HepG2 (cell line): ENCODE measurements at regions not wholly inside any gene's neighbourhood (a gene's known extent, or its start where the extent isn't known, plus 50 kb on each side); places are given as distances from the start of the nearest gene placed in this dataset.

ENCODE experiments used
- ATAC-seq: fragments of 200-7000 bp; cut with Tn5 transposase; 3 replicates; pipeline ENCODE4 v1.9.1; 2020; ENCODE audit warnings: mild to moderate bottlenecking, moderate library complexity
- BruUV-seq: library from RNA; stranded (reverse); fragments of 400-500 nt; replicated peaks from 2 replicates; lab custom pipeline; 2021; lab: Mats Ljungman, UMichigan
- CTCF ChIA-PET: fragments of 300-600 bp; formaldehyde crosslinking; extraction: SDS; loops from one replicate; lab custom pipeline; 2021; ENCODE audit warnings: low total read pairs, inconsistent platforms, low intra/inter-chr PET ratio; lab: Yijun Ruan, JAX
- POLR2A ChIA-PET: fragments of 350-600 bp; sonication (Branson Sonifier 250); formaldehyde crosslinking; loops from one replicate; lab custom pipeline; 2020; ENCODE audit warnings: antibody characterized with exemption, inconsistent platforms; lab: Yijun Ruan, JAX
- DNase-seq: peaks from one replicate; pipeline ENCODE4 v3.0.0-alpha.2; 2015; ENCODE audit warnings: low spot score
- FAIRE-seq: peaks from 3 replicates; lab custom pipeline; 2011; peaks lifted over from hg19 to GRCh38; lab: Jason Lieb, UNC
- H2AFZ ChIP-seq: one replicate; pipeline ENCODE4 v1.6.1; 2011; ENCODE audit warnings: low read length, inconsistent platforms
- H3K27ac ChIP-seq: fragments of 300-600 bp; 3 replicates; pipeline ENCODE4 v1.8.0; 2011; ENCODE audit warnings: mixed run types, mild to moderate bottlenecking, mixed read lengths, low read length, inconsistent platforms; ENCODE audit not compliant: insufficient read depth; ENCODE audit errors: extremely low read length
- H3K27me3 ChIP-seq, 2 experiments: fragments of 200-600 bp in 1 of 2; 2 replicates in 1 of 2; 3 replicates in 1 of 2; pipeline versions ENCODE4 v1.6.0 to v1.8.0; 2011; ENCODE audit warnings: low read length in 2 of 2, mild to moderate bottlenecking in 2 of 2, moderate library complexity in 2 of 2, inconsistent platforms in 1 of 2; ENCODE audit not compliant: insufficient read depth in 2 of 2, control insufficient read depth in 1 of 2
- H3K36me3 ChIP-seq, 2 experiments: fragments of 200-600 bp in 1 of 2; replicated peaks in 1 of 2; 2 replicates in 1 of 2; 3 replicates in 1 of 2; pipeline versions ENCODE4 v1.5.1 to v1.8.0; 2011; ENCODE audit warnings: low read length in 2 of 2, inconsistent platforms in 1 of 2; ENCODE audit not compliant: insufficient read depth in 2 of 2, control insufficient read depth in 1 of 2
- H3K4me1 ChIP-seq: 2 replicates; pipeline ENCODE4 v1.5.1; 2012; ENCODE audit warnings: low read length, inconsistent platforms; ENCODE audit not compliant: insufficient read depth
- H3K4me2 ChIP-seq: 2 replicates; pipeline ENCODE4 v1.6.0; 2011; ENCODE audit warnings: low read depth, low read length, inconsistent platforms
- H3K4me3 ChIP-seq, 3 experiments: fragments of 200-600 bp in 1 of 3; sonication (generic), shearing (Covaris generic) in 1 of 3; replicated peaks in 1 of 3; 2 replicates each; pipeline ENCODE4 v1.5.1; 2011 to 2016; ENCODE audit warnings: low read length in 3 of 3, inconsistent platforms in 2 of 3, low read depth in 2 of 3, mild to moderate bottlenecking in 2 of 3, control low read depth in 1 of 3, mixed read lengths in 1 of 3; ENCODE audit not compliant: insufficient read depth in 1 of 3
- H3K79me2 ChIP-seq: one replicate; pipeline ENCODE4 v1.6.1; 2011; ENCODE audit warnings: low read length, inconsistent platforms; ENCODE audit not compliant: insufficient read depth
- H3K9ac ChIP-seq: 2 replicates; pipeline ENCODE4 v1.6.0; 2011; ENCODE audit warnings: mild to moderate bottlenecking, low read depth, low read length, inconsistent platforms; ENCODE audit not compliant: insufficient read depth
- H3K9me3 ChIP-seq: 2 replicates; pipeline ENCODE4 v1.5.1; 2012; ENCODE audit warnings: mild to moderate bottlenecking, low read length
- H4K20me1 ChIP-seq: 2 replicates; pipeline ENCODE4 v1.6.0; 2011; ENCODE audit warnings: inconsistent platforms, mild to moderate bottlenecking, low read length, moderate library complexity; ENCODE audit not compliant: insufficient read depth
- MEIS1 ChIP-seq: sonication (generic); formaldehyde crosslinking; IDR thresholded peaks from 2 replicates; pipeline ENCODE4 v1.9.0; 2021; ENCODE audit warnings: mild to moderate bottlenecking, missing genetic modification reagents, moderate library complexity, borderline replicate concordance
- NFE2 ChIP-seq: sonication (generic); formaldehyde crosslinking; IDR thresholded peaks from 2 replicates; pipeline ENCODE4 v1.4.0; 2020; ENCODE audit warnings: missing genetic modification reagents
- SATB2 ChIP-seq: sonication (generic); formaldehyde crosslinking; IDR thresholded peaks from 2 replicates; pipeline ENCODE4 v1.5.0; 2020; ENCODE audit warnings: missing genetic modification reagents
- SIX4 ChIP-seq: sonication (generic); formaldehyde crosslinking; IDR thresholded peaks from 2 replicates; pipeline ENCODE4 v1.4.0; 2020; ENCODE audit warnings: missing genetic modification reagents
- XRCC5 ChIP-seq: fragments of 200-400 bp; formaldehyde crosslinking; optimal IDR thresholded peaks from 2 replicates; pipeline ENCODE3; 2017; ENCODE audit warnings: mild to moderate bottlenecking, low read length
- ZFP36 ChIP-seq: fragments of 150-350 bp; IDR thresholded peaks from 2 replicates; pipeline ENCODE4 v1.6.1; 2018; ENCODE audit warnings: borderline replicate concordance, low read length, low read depth; ENCODE audit not compliant: partially characterized antibody
- ZMYM4 ChIP-seq: sonication (generic); formaldehyde crosslinking; IDR thresholded peaks from 2 replicates; pipeline ENCODE4 v1.8.1; 2023; ENCODE audit warnings: mild to moderate bottlenecking, missing genetic modification reagents
- WGBS: methylation state at CpG from one replicate; pipeline ENCODE4 v1.1.6; 2017; ENCODE audit warnings: low lambda C conversion rate; 5-methylcytosine and 5-hydroxymethylcytosine counted together
- in situ Hi-C: cut with HindIII; loops from 2 replicates; pipeline ENCODE4 v1.10.0; 2017; ENCODE audit warnings: low pct_unique_long_range_greater_than_20kb; ENCODE audit not compliant: extremely low pct_ligation_motif_present
- intact Hi-C: fragments of 100-400 bp; cut with micrococcal nuclease; formaldehyde crosslinking; loops from one replicate; pipeline ENCODE4 v1.10.0; 2022; ENCODE audit not compliant: unreplicated experiment
- TF ChIP-seq, protein P1 (sequence below): IDR thresholded peaks from 2 replicates; pipeline ENCODE4 v1.6.1; 2016; ENCODE audit warnings: missing genetic modification reagents, missing compliant biosample characterization
- TF ChIP-seq, protein P2 (sequence below): sonication (generic); formaldehyde crosslinking; IDR thresholded peaks from 2 replicates; pipeline ENCODE4 v1.5.0; 2020; ENCODE audit warnings: missing genetic modification reagents

DNA sequence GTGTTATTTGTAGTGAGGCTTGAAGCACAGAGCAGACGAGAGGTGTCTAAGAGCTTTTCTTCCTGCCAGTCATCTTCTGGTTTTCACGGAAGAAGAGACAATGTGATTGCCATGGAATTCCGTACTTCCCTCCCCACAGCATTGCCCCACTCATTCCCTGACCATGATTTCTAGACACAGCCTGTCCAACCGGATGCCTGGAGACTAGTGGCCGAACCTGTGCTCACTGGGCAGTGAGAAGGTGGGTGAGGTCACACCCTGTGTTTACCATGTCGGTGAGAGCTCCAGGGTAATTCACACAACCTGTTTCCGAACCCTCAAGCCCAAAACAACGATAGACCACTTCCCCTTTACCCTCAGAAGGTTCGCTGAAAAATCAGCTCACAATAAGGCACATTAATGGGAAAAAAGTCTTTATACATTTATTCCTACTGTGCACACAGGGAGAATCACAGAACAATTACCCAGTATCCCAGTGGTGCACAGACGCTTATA is 271.9 kb upstream of the FMN2 start:
- ChIA-PET POLR2A (no interaction called here), CTCF (no interaction called here)
- ATAC-seq (no peak), DNase-seq (no peak), FAIRE-seq (no peak)
- H3K27ac ChIP-seq, result no peak overlapping the region
- in situ Hi-C loops, result no loop called here
- WGBS, result 19% methylated on average over 10 of the region's 10 CpGs
- H3K9ac ChIP-seq, result no peak overlapping the region
- H3K4me1 ChIP-seq, result no peaks in the 10 kb centered on the region
- no peak overlapping the region for H3K4me2 ChIP-seq
- no peaks in the 10 kb centered on the region for H4K20me1 ChIP-seq
- no TSS peak for BruUV-seq
- H3K27me3 ChIP-seq, result no peaks in the 10 kb centered on the region
- H3K79me2 ChIP-seq, result no peaks in the 10 kb centered on the region
- no peaks in the 10 kb centered on the region for H3K9me3 ChIP-seq
- intact Hi-C loops, result no loop called here
- H2AFZ ChIP-seq, result no peak overlapping the region
- TF ChIP-seq MEIS1 (CRISPR knock-in tag) (no peak), ZMYM4 (CRISPR knock-in tag) (no peak), NFE2 (CRISPR knock-in tag) (no peak), ZFP36 (no peak), SIX4 (CRISPR knock-in tag) (no peak), XRCC5 (no peak), SATB2 (CRISPR knock-in tag) (no peak)
- TF ChIP-seq, protein P1, sequence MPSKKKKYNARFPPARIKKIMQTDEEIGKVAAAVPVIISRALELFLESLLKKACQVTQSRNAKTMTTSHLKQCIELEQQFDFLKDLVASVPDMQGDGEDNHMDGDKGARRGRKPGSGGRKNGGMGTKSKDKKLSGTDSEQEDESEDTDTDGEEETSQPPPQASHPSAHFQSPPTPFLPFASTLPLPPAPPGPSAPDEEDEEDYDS (CRISPR knock-in tag), result no peak
- TF ChIP-seq, protein P2, sequence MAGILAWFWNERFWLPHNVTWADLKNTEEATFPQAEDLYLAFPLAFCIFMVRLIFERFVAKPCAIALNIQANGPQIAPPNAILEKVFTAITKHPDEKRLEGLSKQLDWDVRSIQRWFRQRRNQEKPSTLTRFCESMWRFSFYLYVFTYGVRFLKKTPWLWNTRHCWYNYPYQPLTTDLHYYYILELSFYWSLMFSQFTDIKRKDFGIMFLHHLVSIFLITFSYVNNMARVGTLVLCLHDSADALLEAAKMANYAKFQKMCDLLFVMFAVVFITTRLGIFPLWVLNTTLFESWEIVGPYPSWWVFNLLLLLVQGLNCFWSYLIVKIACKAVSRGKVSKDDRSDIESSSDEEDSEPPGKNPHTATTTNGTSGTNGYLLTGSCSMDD (CRISPR knock-in tag), result no peak
- H3K36me3 ChIP-seq, result no peaks in the 10 kb centered on the region
- H3K4me3 ChIP-seq, result no peak overlapping the region
